Embryonic facial prominence (tissue), 1 donor: ENCODE measurements at regions not wholly inside any gene's neighbourhood (a gene's known extent, or its start where the extent isn't known, plus 50 kb on each side); places are given as distances from the start of the nearest gene placed in this dataset.
"Not testable (repeated sequence)": the region's sequence is repeated elsewhere in the genome, so short reads cannot be mapped to it uniquely, and the experiment has no call there.

ENCODE experiments used
- DNase-seq: peaks from one replicate; pipeline ENCODE4 v3.0.0-alpha.2; 2016; ENCODE audit errors: extremely low spot score

DNA sequence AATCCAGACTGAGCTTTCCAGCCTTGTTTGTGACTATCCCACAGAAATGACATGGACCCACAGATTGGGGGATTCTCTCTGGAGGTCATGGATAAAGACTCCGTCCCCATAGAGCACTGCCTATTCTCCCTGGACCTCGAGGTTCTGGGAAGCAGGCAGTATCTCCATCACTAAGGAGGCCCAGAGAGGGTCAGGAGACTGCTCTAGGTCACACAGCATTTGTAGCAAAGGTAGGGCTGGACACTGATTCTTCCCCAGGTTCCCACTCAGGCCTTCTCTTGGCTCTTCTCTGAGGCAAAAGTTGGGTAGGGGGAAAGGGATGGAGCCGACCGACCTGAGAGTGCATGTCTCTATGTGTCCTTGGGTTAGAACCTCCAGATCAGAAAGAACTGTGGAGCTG lies 80.9 kb downstream of the PTPRS start:
- no peak for DNase-seq

- no peak for DNase-seq
These were observed 83.2 kb downstream of the PTPRS start for GRCh38 chr19:5257155-5258045.

GRCh38 chr19:5255602-5256231 lies 84.9 kb downstream of the PTPRS start:
- DNase-seq: no peak

GRCh38 chr19:5254944-5255343 lies 85.7 kb downstream of the PTPRS start:
- DNase-seq: no peak

GRCh38 chr19:5254543-5254942 lies 86.1 kb downstream of the PTPRS start:
- no peak for DNase-seq

DNA sequence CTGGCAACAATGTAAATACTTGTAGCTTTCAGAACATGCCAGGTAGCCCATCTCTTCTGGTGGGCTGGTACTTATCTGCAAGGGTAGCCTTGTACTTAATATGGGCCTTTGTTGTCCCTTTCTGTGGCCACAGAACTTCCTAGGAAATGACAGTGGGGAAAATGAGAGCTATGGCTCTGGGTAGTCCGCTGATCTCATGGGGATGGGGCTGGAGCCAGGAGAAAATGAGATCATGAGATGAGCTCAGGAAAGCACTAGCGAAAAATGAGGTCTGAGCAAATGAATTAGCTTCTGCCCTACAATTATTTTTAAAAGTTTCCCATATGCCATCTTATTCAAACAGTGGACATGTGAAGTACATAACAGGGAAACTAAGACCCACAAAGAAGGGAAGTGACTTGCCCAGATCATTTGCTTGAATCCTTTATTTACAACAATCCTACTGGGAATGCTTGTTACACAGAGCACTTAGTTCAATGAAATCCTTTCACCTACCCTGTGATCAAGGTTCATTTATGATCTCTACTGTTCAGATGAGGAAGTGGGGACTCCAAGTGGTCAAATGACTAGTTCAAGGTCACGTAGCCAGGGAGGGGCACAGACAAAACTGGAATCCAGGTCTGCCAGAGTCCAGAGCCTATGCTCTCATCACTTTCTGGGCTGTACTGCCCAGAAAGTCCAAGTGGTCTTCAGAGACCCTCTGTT lies 87.1 kb downstream of the PTPRS start:
- DNase-seq: no peak

- no peak for DNase-seq
These were observed 89.2 kb downstream of the PTPRS start for GRCh38 chr19:5251096-5252065.

GRCh38 chr19:5250127-5250659 lies 90.4 kb downstream of the PTPRS start:
- DNase-seq: no peak

GRCh38 chr19:5249526-5249925 lies 91.1 kb downstream of the PTPRS start:
- DNase-seq: no peak

DNA sequence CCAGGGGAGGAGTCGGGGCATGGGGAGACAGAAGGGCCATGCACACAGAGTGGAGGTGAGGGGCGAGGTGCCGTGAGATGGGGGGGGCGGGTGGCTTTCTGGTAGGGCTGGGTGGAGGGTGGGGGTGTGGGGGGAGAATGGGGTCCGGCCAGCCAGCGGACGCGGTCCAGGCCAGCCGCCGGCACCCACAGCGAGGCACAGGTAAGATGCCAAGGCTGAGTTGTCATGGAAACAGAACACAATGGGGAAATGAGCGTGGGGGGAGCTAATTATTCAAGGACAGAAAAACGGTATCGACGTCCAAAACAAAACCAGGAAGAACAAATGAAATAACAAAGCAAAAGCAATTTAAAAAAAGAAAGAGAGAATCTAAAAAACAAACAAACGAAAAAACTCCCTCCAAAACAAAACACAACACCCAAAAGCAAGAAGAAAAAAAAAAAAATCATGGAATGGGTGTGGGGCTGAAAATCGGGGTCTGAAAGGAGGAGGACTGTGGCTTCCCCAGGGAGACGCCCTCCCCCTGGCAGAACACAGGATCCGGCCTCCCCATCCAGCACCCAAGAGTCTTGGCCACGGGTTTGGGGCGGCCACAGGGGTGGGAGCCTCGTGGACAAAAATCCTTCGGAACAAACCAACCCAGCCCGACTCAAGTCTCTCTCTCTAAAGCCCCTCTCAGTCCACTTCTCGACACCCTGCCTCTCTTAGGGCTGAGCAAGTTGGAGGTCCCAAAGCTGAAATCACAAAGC lies 92.5 kb downstream of the PTPRS start:
- no peak for DNase-seq

DNA sequence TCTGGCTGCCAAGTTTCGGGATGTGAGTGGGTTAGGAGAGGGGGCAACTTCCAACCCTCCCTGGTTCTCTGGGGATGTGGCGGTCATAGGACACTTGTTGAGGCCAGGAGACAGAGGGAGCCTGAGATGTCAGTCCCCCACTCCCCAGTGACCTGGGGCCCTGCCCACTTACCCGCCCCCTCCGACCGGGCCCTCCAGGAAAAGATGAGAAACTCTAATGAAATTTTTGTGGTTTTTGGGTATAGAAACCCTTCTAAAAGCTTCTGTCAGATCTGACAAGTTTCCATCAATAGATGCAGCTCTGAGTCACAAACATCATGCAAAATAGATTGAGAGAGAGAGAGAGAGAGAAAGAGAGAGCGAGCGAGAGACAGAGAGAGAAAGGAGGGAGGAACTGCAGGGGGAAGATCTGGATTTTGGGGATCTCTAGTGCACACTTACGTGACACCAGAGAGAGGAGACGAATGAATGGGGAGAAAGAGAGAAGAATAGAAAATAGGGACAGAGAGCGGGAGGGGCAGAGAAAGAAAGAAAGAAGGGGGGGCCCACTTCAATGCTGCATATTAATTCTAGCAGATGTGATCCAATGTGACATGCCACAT lies 94.0 kb downstream of the PTPRS start:
- no peak for DNase-seq

DNA sequence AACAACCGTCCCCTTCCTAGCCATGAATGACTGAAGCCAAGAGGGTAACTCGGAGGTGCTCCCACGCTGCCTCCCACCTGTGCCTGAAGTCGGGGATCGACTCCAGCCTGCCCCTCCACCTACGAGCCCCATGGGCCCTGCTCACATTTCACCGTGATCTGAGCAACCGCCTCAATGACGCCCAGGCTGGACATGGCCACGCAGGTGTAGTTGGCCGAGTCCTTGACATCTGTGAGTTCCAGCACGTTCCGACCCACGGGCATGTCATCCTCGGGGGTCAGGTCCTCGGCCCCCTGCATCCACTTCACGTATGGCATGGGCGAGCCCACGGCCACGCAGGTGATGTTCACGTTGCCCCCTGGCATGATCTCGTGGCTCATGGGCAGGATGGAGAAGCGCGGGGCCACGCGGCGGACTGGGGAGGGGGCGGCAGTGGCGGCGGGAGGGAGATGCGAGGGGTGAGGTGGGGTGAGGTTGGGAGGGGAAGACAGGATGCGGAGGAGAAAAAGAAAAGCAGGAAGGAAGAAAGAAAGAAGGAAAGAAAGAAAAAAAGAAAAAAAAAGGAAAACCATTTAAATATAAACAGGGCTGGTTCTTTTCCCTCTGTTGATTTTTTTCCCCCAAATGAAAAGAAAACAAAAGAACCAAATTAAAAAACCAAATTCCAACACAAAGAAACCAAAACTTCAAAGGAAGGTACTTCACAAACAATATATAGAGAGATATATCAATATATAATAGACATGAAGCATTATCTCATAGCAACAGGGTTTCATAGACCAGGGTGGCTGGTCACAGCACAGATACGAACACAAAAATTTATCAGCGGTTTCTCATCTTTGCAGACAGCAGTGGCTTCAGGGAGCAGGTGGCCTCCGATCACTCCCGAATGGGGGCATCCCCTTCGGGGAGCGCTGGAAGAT lies 94.7 kb downstream of the PTPRS start:
- no peak for DNase-seq

- no peak for DNase-seq
These were observed 96.3 kb downstream of the PTPRS start for GRCh38 chr19:5244351-5244750.

- no peak for DNase-seq
These were observed 96.7 kb downstream of the PTPRS start for GRCh38 chr19:5243878-5244277.

DNA sequence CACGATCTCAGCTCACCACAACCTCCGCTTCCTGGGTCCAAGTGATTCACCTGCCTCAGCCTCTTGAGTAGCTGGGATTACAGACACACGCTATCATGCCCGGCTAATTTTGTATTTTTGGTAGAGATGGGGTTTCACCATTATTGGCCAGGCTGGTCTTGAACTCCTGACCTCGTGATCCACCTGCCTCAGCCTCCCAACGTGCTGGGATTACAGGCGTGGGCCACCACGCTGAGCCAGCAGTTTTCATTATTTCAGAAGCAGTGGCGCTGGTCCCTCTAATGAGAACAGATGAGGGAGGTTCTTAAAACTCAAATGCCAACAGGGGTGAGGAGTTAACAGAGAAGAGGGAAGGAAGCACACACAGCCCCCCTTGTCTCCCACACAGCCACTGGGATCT lies 98.7 kb downstream of the PTPRS start:
- DNase-seq: not testable (repeated sequence)

DNA sequence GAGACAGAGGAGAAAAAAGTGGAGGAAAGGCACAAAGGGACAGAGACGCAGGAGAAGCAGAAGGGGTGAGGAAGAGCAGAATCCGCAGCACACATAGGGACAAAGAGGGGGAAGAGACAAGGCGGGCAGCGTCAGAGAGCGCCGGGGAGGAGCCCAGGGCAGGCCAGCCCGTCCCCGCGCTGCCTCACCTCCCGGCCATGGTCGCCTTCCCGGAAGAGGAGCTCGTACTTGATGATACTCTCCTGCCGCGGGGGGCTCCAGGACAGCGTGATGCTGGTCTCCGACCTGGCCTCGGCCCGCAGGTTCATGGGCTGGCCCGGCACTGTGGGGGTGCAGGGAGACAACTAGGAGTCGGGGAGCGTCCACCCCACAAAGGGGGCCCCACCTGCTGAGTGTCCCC lies 100.6 kb downstream of the PTPRS start:
- no peak for DNase-seq

DNA sequence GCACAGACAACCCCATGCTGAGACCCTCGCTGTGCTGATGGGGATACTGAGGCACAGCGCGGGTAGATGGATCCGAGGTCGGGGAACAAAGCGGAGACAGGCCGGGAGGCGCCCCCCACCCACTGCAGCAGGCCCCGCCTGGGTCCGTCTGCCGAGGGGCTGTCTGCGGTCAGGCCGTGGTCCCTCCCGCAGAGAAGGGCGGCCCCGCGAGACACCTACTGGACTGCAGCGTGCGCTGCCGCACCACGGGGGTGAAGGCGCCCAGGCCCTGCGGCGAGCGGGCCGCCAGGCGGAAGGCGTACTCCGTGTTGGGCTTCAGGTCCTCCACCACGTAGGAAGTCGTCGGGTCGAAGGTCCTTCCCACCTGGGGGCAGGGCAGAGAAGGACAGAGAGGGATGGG lies 101.9 kb downstream of the PTPRS start:
- no peak for DNase-seq

- DNase-seq: no peak
These were observed 102.6 kb downstream of the PTPRS start for GRCh38 chr19:5237939-5238480.
